ENCODE measurements at regions not wholly inside any gene's neighbourhood (a gene's known extent, or its start where the extent isn't known, plus 50 kb on each side); places are given as distances from the start of the nearest gene placed in this dataset.

- DNase-seq: no peak
Measured at GRCh38 chr2:235141411-235142128, 189.8 kb downstream of the SH3BP4 start.

GRCh38 chr2:235142601-235143000 is 190.8 kb downstream of the SH3BP4 start:
- DNase-seq: no peak

- no peak for DNase-seq
Measured at GRCh38 chr2:235143789-235144188, 192.0 kb downstream of the SH3BP4 start.

GRCh38 chr2:235144291-235144690 is 192.5 kb downstream of the SH3BP4 start:
- DNase-seq: no peak

- DNase-seq: no peak
Measured at GRCh38 chr2:235146206-235146605, 194.4 kb downstream of the SH3BP4 start.

GRCh38 chr2:235146871-235147565 is 195.2 kb downstream of the SH3BP4 start:
- no peak for DNase-seq

- no peak for DNase-seq
Measured at GRCh38 chr2:235148201-235149170, 196.7 kb downstream of the SH3BP4 start.

- DNase-seq: no peak
Measured at GRCh38 chr2:235149240-235149659, 197.4 kb downstream of the SH3BP4 start.

GRCh38 chr2:235149736-235150135 is 197.9 kb downstream of the SH3BP4 start:
- DNase-seq: no peak

- DNase-seq: no peak
Measured at GRCh38 chr2:235151152-235151551, 199.3 kb downstream of the SH3BP4 start.

GRCh38 chr2:235155163-235155562 is 203.3 kb downstream of the SH3BP4 start:
- no peak for DNase-seq

- no peak for DNase-seq
Measured at GRCh38 chr2:235156055-235156454, 204.2 kb downstream of the SH3BP4 start.

GRCh38 chr2:235157746-235158482 is 206.1 kb downstream of the SH3BP4 start:
- DNase-seq: no peak

GRCh38 chr2:235160281-235160810 is 208.5 kb downstream of the SH3BP4 start:
- peak; percentile 28 for DNase-seq

- no peak for DNase-seq
Measured at GRCh38 chr2:235161565-235161964, 209.7 kb downstream of the SH3BP4 start.

GRCh38 chr2:235162082-235162836 is 210.4 kb downstream of the SH3BP4 start:
- peak; percentile 17 for DNase-seq

- DNase-seq: no peak
Measured at GRCh38 chr2:235162837-235163197, 211.0 kb downstream of the SH3BP4 start.

GRCh38 chr2:235165136-235165535 is 213.3 kb downstream of the SH3BP4 start:
- no peak for DNase-seq

- DNase-seq: no peak
Measured at GRCh38 chr2:235165631-235166030, 213.8 kb downstream of the SH3BP4 start.

- DNase-seq: no peak
Measured at GRCh38 chr2:235168174-235168979, 216.6 kb downstream of the SH3BP4 start.

- DNase-seq: peak; percentile 88
Measured at GRCh38 chr2:235170016-235170415, 218.2 kb downstream of the SH3BP4 start.

Data from fibroblast of skin of right quadriceps (primary cell).